ENCODE measurements at regions not wholly inside any gene's neighbourhood (a gene's known extent, or its start where the extent isn't known, plus 50 kb on each side); places are given as distances from the start of the nearest gene placed in this dataset.

GRCh38 chr14:87491816-87492215, 501.2 kb downstream of the GALC start:
- no peaks in the 10 kb centered on the region for H3K36me3 ChIP-seq (ENCODE audit: control insufficient read depth, insufficient read depth, low read length)
- no peak overlapping the region for H3K4me3 ChIP-seq (ENCODE audit: extremely low read depth, insufficient read depth, low read length, poor library complexity, severe bottlenecking)
- H3K9me3 ChIP-seq (ENCODE audit: control insufficient read depth, low read length), result no peaks in the 10 kb centered on the region
- H3K27ac ChIP-seq (ENCODE audit: low read depth, low read length, severe bottlenecking), result no peak overlapping the region
- peaks cover 4% of the 10 kb centered on the region for H3K4me1 ChIP-seq (ENCODE audit: control insufficient read depth, insufficient read depth, low read length, poor library complexity, severe bottlenecking)
- 80% methylated on average over 2 of the region's 2 CpGs; no CpG with 5 or more reads in 1 of the 2 experiments for WGBS, 2 experiments (ENCODE audit: insufficient coverage in 2 of 2)

- no peaks in the 10 kb centered on the region for H3K36me3 ChIP-seq (ENCODE audit: control insufficient read depth, insufficient read depth, low read length)
- H3K9me3 ChIP-seq (ENCODE audit: control insufficient read depth, low read length), result no peaks in the 10 kb centered on the region
- peaks cover 4% of the 10 kb centered on the region for H3K4me1 ChIP-seq (ENCODE audit: control insufficient read depth, insufficient read depth, low read length, poor library complexity, severe bottlenecking)
- 83% methylated on average over 1 of the region's 2 CpGs; no CpG with 5 or more reads in 1 of the 2 experiments for WGBS, 2 experiments (ENCODE audit: insufficient coverage in 2 of 2)
- H3K4me3 ChIP-seq (ENCODE audit: extremely low read depth, insufficient read depth, low read length, poor library complexity, severe bottlenecking), result no peak overlapping the region
- no peak overlapping the region for H3K27ac ChIP-seq (ENCODE audit: low read depth, low read length, severe bottlenecking)
Observed at GRCh38 chr14:87489196-87489819, 503.7 kb downstream of the GALC start.

- Histone ChIP-seq H3K4me1 (ENCODE audit: control insufficient read depth, insufficient read depth, low read length, poor library complexity, severe bottlenecking) (peaks cover 13% of the 10 kb centered on the region), H3K36me3 (ENCODE audit: control insufficient read depth, insufficient read depth, low read length) (no peaks in the 10 kb centered on the region), H3K27ac (ENCODE audit: low read depth, low read length, severe bottlenecking) (peak overlapping the region; percentile 51), H3K9me3 (ENCODE audit: control insufficient read depth, low read length) (no peaks in the 10 kb centered on the region), H3K4me3 (ENCODE audit: extremely low read depth, insufficient read depth, low read length, poor library complexity, severe bottlenecking) (no peak overlapping the region)
- 90 to 96% methylated on average over 6 to 7 of the region's 8 CpGs for WGBS, 2 experiments (ENCODE audit: insufficient coverage in 2 of 2)
Observed at GRCh38 chr14:87483271-87484260, 509.4 kb downstream of the GALC start.

- no peak overlapping the region for H3K27ac ChIP-seq (ENCODE audit: low read depth, low read length, severe bottlenecking)
- 80% methylated on average over 1 of the region's 1 CpG; no CpG with 5 or more reads in 1 of the 2 experiments for WGBS, 2 experiments (ENCODE audit: insufficient coverage in 2 of 2)
- peaks cover 4% of the 10 kb centered on the region for H3K4me1 ChIP-seq (ENCODE audit: control insufficient read depth, insufficient read depth, low read length, poor library complexity, severe bottlenecking)
- no peaks in the 10 kb centered on the region for H3K36me3 ChIP-seq (ENCODE audit: control insufficient read depth, insufficient read depth, low read length)
- no peaks in the 10 kb centered on the region for H3K9me3 ChIP-seq (ENCODE audit: control insufficient read depth, low read length)
- H3K4me3 ChIP-seq (ENCODE audit: extremely low read depth, insufficient read depth, low read length, poor library complexity, severe bottlenecking), result no peak overlapping the region
Observed at GRCh38 chr14:87468531-87468930, 524.5 kb downstream of the GALC start.

- H3K4me1 ChIP-seq (ENCODE audit: control insufficient read depth, insufficient read depth, low read length, poor library complexity, severe bottlenecking), result peaks cover 4% of the 10 kb centered on the region
- WGBS, 2 experiments (ENCODE audit: insufficient coverage in 2 of 2), result 83% methylated on average over 1 of the region's 1 CpG; no CpG with 5 or more reads in 1 of the 2 experiments
- H3K36me3 ChIP-seq (ENCODE audit: control insufficient read depth, insufficient read depth, low read length), result no peaks in the 10 kb centered on the region
- H3K9me3 ChIP-seq (ENCODE audit: control insufficient read depth, low read length), result no peaks in the 10 kb centered on the region
- H3K27ac ChIP-seq (ENCODE audit: low read depth, low read length, severe bottlenecking), result no peak overlapping the region
- no peak overlapping the region for H3K4me3 ChIP-seq (ENCODE audit: extremely low read depth, insufficient read depth, low read length, poor library complexity, severe bottlenecking)
Observed at GRCh38 chr14:87467578-87467977, 525.4 kb downstream of the GALC start.

- H3K4me3 ChIP-seq (ENCODE audit: extremely low read depth, insufficient read depth, low read length, poor library complexity, severe bottlenecking), result no peak overlapping the region
- no peaks in the 10 kb centered on the region for H3K9me3 ChIP-seq (ENCODE audit: control insufficient read depth, low read length)
- no peaks in the 10 kb centered on the region for H3K36me3 ChIP-seq (ENCODE audit: control insufficient read depth, insufficient read depth, low read length)
- 80% methylated on average over 1 of the region's 4 CpGs; no CpG with 5 or more reads in 1 of the 2 experiments for WGBS, 2 experiments (ENCODE audit: insufficient coverage in 2 of 2)
- peaks cover 4% of the 10 kb centered on the region for H3K4me1 ChIP-seq (ENCODE audit: control insufficient read depth, insufficient read depth, low read length, poor library complexity, severe bottlenecking)
- no peak overlapping the region for H3K27ac ChIP-seq (ENCODE audit: low read depth, low read length, severe bottlenecking)
Observed at GRCh38 chr14:87465770-87466169, 527.2 kb downstream of the GALC start.

- WGBS, 2 experiments (ENCODE audit: insufficient coverage in 2 of 2), result 74 to 92% methylated on average over 3 to 5 of the region's 6 CpGs
Observed at GRCh38 chr14:87461704-87462103, 531.3 kb downstream of the GALC start.

GRCh38 chr14:87457720-87458119, 535.3 kb downstream of the GALC start:
- Histone ChIP-seq H3K4me1 (ENCODE audit: control insufficient read depth, insufficient read depth, low read length, poor library complexity, severe bottlenecking) (no peaks in the 10 kb centered on the region), H3K4me3 (ENCODE audit: extremely low read depth, insufficient read depth, low read length, poor library complexity, severe bottlenecking) (no peak overlapping the region), H3K36me3 (ENCODE audit: control insufficient read depth, insufficient read depth, low read length) (no peaks in the 10 kb centered on the region), H3K27ac (ENCODE audit: low read depth, low read length, severe bottlenecking) (no peak overlapping the region), H3K9me3 (ENCODE audit: control insufficient read depth, low read length) (no peaks in the 10 kb centered on the region)
- 95 to 100% methylated on average over 1 to 3 of the region's 6 CpGs for WGBS, 2 experiments (ENCODE audit: insufficient coverage in 2 of 2)

More at GRCh38 chr14:87461704-87462103, 531.3 kb downstream of the GALC start:
- no peaks in the 10 kb centered on the region for H3K36me3 ChIP-seq (ENCODE audit: control insufficient read depth, insufficient read depth, low read length)
- H3K4me1 ChIP-seq (ENCODE audit: control insufficient read depth, insufficient read depth, low read length, poor library complexity, severe bottlenecking), result no peaks in the 10 kb centered on the region
- H3K4me3 ChIP-seq (ENCODE audit: extremely low read depth, insufficient read depth, low read length, poor library complexity, severe bottlenecking), result no peak overlapping the region
- no peak overlapping the region for H3K27ac ChIP-seq (ENCODE audit: low read depth, low read length, severe bottlenecking)
- H3K9me3 ChIP-seq (ENCODE audit: control insufficient read depth, low read length), result no peaks in the 10 kb centered on the region

GRCh38 chr14:87450193-87450592, 542.8 kb downstream of the GALC start:
- Histone ChIP-seq H3K9me3 (ENCODE audit: control insufficient read depth, low read length) (no peaks in the 10 kb centered on the region), H3K4me1 (ENCODE audit: control insufficient read depth, insufficient read depth, low read length, poor library complexity, severe bottlenecking) (no peaks in the 10 kb centered on the region), H3K27ac (ENCODE audit: low read depth, low read length, severe bottlenecking) (no peak overlapping the region), H3K36me3 (ENCODE audit: control insufficient read depth, insufficient read depth, low read length) (no peaks in the 10 kb centered on the region), H3K4me3 (ENCODE audit: extremely low read depth, insufficient read depth, low read length, poor library complexity, severe bottlenecking) (no peak overlapping the region)
- 94 to 100% methylated on average over 2 of the region's 3 CpGs for WGBS, 2 experiments (ENCODE audit: insufficient coverage in 2 of 2)

- H3K36me3 ChIP-seq (ENCODE audit: control insufficient read depth, insufficient read depth, low read length), result no peaks in the 10 kb centered on the region
- no peaks in the 10 kb centered on the region for H3K9me3 ChIP-seq (ENCODE audit: control insufficient read depth, low read length)
- H3K4me1 ChIP-seq (ENCODE audit: control insufficient read depth, insufficient read depth, low read length, poor library complexity, severe bottlenecking), result no peaks in the 10 kb centered on the region
- H3K27ac ChIP-seq (ENCODE audit: low read depth, low read length, severe bottlenecking), result no peak overlapping the region
- no peak overlapping the region for H3K4me3 ChIP-seq (ENCODE audit: extremely low read depth, insufficient read depth, low read length, poor library complexity, severe bottlenecking)
Observed at GRCh38 chr14:87449016-87449415, 544.0 kb downstream of the GALC start.

GRCh38 chr14:87443787-87444186, 549.2 kb downstream of the GALC start:
- Histone ChIP-seq H3K27ac (ENCODE audit: low read depth, low read length, severe bottlenecking) (no peak overlapping the region), H3K36me3 (ENCODE audit: control insufficient read depth, insufficient read depth, low read length) (no peaks in the 10 kb centered on the region), H3K4me3 (ENCODE audit: extremely low read depth, insufficient read depth, low read length, poor library complexity, severe bottlenecking) (no peak overlapping the region), H3K9me3 (ENCODE audit: control insufficient read depth, low read length) (no peaks in the 10 kb centered on the region), H3K4me1 (ENCODE audit: control insufficient read depth, insufficient read depth, low read length, poor library complexity, severe bottlenecking) (no peaks in the 10 kb centered on the region)
